ENCODE measurements at regions not wholly inside any gene's neighbourhood (a gene's known extent, or its start where the extent isn't known, plus 50 kb on each side); places are given as distances from the start of the nearest gene placed in this dataset.
A peak's percentile ranks its signal among the peaks of the same experiment; 100 is the strongest.

DNA sequence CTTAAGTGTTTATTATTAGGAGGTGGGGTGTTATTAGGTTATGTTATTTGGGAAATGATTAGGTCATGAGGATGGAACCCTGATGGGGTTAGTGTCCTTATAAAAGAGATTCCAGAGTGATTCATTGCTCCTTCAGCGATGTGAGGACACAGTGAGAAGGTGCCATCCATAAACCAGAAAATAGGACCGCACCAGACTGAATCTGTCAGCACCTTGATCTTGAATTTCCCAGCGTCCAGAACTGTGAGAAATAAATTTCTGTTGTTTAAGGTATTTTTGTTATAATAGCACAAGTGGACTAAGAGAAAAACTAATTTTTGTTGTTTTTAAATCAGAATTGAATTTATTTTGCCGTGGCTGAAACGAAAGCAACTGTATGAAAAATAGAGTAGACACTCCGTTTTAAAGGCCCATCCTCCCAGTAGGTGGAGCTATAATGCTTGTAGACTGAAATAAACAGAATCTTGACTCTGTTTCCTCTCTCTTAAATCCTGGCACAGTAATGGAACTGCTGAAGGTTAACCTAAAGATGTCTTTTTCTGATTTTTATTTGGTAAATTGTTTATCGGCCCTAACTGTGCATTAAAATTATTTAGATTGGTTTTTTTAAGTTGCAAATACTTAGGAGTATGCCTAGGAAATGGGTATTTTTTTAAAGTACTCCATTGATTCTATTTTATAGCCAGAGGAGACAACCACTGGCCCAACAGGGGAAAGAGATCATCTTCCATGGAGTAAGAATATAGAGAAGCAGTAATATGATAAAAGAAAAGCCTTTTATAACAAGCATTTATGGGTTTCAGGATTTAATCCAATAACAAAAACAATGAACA, 133.2 kb upstream of the ADAMTS3 start:
- Histone ChIP-seq H3K27ac (ENCODE audit: insufficient read length, low read depth, low read length) (no peak overlapping the region), H3K23ac (ENCODE audit: insufficient read length, low read depth, low read length) (no peak overlapping the region), H3K18ac (ENCODE audit: insufficient read length, low read depth, low read length) (no peak overlapping the region), H2BK120ac (ENCODE audit: low read depth, low read length, poor library complexity, severe bottlenecking) (no peak overlapping the region), H3K56ac (ENCODE audit: insufficient read length, low read depth, low read length) (no peak overlapping the region), H3K4me1 (ENCODE audit: insufficient read depth, low read length) (no peaks in the 10 kb centered on the region; the same call in 1 of the 2 replicates), H3K23me2 (ENCODE audit: insufficient read length, low read depth, low read length, poor library complexity, severe bottlenecking) (no peaks in the 10 kb centered on the region), H2AK5ac (ENCODE audit: insufficient read length, low read length) (no peak overlapping the region), H2BK5ac (ENCODE audit: insufficient read length, low read length) (no peak overlapping the region), H3K4me2 (ENCODE audit: insufficient read depth, insufficient read length, low read length) (peak overlapping the region; percentile 30), H3K4ac (ENCODE audit: low read depth, low read length) (no peak overlapping the region), H3K9me3 (ENCODE audit: control insufficient read depth, low read depth, low read length) (no peaks in the 10 kb centered on the region), H4K91ac (ENCODE audit: insufficient read length, low read depth, low read length) (no peak overlapping the region), H3K79me2 (ENCODE audit: insufficient read depth, low read length) (no peaks in the 10 kb centered on the region), H3K79me1 (ENCODE audit: insufficient read depth, low read depth, low read length, poor library complexity, severe bottlenecking) (no peaks in the 10 kb centered on the region), H2BK12ac (ENCODE audit: insufficient read length, low read depth, low read length) (no peak overlapping the region), H3K14ac (ENCODE audit: insufficient read depth, low read length) (no peak overlapping the region), H2BK15ac (ENCODE audit: low read depth, low read length) (no peak overlapping the region), H4K8ac (replicated peaks; ENCODE audit: insufficient read length, low read depth, low read length) (no peak overlapping the region), H3T11ph (ENCODE audit: low read length) (no peak overlapping the region), H2AFZ (ENCODE audit: low read length) (no peak overlapping the region), H4K20me1 (ENCODE audit: control insufficient read depth, insufficient read depth, insufficient read length) (no peaks in the 10 kb centered on the region), H2BK20ac (ENCODE audit: low read depth, low read length, poor library complexity, severe bottlenecking) (no peak overlapping the region), H4K5ac (ENCODE audit: insufficient read length, low read depth, low read length) (no peak overlapping the region), H3K9ac (ENCODE audit: extremely low read depth, insufficient read length, low read length) (no peak overlapping the region), H3K27me3 (ENCODE audit: insufficient read depth, low read length) (no peaks in the 10 kb centered on the region)
- Mint-ChIP-seq H3K27ac (peak overlapping the region in 1 of 3 experiments; percentile 71; a peak in 1 of 7 replicates), H3K36me3 (ENCODE audit: insufficient read depth in 1 of 3, low read depth in 3 of 3) (no peaks in the 10 kb centered on the region), H3K27me3 (ENCODE audit: low read depth) (no peaks in the 10 kb centered on the region), H3K4me1 (peaks cover 8% of the 10 kb centered on the region in 2 experiments), H3K4me3 (peak overlapping the region in 1 of 2 experiments; percentile 61; a peak in 2 of 5 replicates), H3K9me3 (no peaks in the 10 kb centered on the region)
- DNase-seq = no peak
- TF ChIP-seq, protein P1, sequence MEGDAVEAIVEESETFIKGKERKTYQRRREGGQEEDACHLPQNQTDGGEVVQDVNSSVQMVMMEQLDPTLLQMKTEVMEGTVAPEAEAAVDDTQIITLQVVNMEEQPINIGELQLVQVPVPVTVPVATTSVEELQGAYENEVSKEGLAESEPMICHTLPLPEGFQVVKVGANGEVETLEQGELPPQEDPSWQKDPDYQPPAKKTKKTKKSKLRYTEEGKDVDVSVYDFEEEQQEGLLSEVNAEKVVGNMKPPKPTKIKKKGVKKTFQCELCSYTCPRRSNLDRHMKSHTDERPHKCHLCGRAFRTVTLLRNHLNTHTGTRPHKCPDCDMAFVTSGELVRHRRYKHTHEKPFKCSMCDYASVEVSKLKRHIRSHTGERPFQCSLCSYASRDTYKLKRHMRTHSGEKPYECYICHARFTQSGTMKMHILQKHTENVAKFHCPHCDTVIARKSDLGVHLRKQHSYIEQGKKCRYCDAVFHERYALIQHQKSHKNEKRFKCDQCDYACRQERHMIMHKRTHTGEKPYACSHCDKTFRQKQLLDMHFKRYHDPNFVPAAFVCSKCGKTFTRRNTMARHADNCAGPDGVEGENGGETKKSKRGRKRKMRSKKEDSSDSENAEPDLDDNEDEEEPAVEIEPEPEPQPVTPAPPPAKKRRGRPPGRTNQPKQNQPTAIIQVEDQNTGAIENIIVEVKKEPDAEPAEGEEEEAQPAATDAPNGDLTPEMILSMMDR (conservative IDR thresholded peaks at IDR 0.05) = peak; percentile 78
- WGBS (ENCODE audit: extremely low coverage, insufficient read length, low lambda C conversion rate) = no CpG with 5 or more reads among the region's 7 CpGs

Data from H9 (cell line).